Body of pancreas (tissue), 4 donors: ENCODE measurements at regions not wholly inside any gene's neighbourhood (a gene's known extent, or its start where the extent isn't known, plus 50 kb on each side); places are given as distances from the start of the nearest gene placed in this dataset.

ENCODE experiments used
- CTCF ChIP-seq, 7 experiments: fragments of 450-650 bp in 4 of 7; fragments of 200-600 bp in 3 of 7; sonication (generic) in 3 of 7; IDR thresholded peaks; one replicate each; pipeline ENCODE4 v1.5.1; 2016 to 2019; ENCODE audit warnings: antibody characterized with exemption in 7 of 7
- POLR2A ChIP-seq, 3 donors: fragments of 450-650 bp; IDR thresholded peaks; one replicate each; pipeline ENCODE4 v1.6.1; 2016; ENCODE audit warnings: antibody characterized with exemption in 3 of 3, mild to moderate bottlenecking in 2 of 3

DNA sequence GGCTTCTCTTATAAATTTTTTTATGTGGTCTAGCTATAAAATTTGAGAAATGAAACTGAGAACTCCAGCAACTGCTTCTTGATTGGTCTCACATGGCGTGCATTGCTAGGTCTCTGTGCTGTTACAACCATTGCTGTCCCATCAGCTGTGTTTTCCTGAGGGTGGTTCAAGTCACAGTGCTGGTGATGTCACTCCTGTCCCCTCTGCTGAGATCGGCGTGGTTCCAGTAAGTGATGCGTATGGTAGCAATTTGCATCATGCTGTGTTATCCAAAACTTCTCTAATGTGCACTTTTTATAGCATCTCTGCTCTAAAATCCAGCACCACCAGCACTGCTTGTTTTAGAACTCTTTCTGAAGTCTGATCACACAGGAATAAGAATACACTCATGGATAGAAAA is 112.6 kb upstream of the ZNF608 start:
- no peak for TF ChIP-seq POLR2A (IDR thresholded peaks at IDR 0.05)
- TF ChIP-seq CTCF (IDR thresholded peaks at IDR 0.05) = no peak
